Forelimb muscle (tissue), 1 donor: ENCODE measurements at regions not wholly inside any gene's neighbourhood (a gene's known extent, or its start where the extent isn't known, plus 50 kb on each side); places are given as distances from the start of the nearest gene placed in this dataset.

Experiments used
- DNase-seq: peaks from one replicate; pipeline ENCODE4 v3.0.0-alpha.2; 2013; ENCODE audit warnings: low read depth

- DNase-seq: no peak
Measured at GRCh38 chr1:82451191-82451590, 650.5 kb downstream of the ADGRL2 start.

DNA sequence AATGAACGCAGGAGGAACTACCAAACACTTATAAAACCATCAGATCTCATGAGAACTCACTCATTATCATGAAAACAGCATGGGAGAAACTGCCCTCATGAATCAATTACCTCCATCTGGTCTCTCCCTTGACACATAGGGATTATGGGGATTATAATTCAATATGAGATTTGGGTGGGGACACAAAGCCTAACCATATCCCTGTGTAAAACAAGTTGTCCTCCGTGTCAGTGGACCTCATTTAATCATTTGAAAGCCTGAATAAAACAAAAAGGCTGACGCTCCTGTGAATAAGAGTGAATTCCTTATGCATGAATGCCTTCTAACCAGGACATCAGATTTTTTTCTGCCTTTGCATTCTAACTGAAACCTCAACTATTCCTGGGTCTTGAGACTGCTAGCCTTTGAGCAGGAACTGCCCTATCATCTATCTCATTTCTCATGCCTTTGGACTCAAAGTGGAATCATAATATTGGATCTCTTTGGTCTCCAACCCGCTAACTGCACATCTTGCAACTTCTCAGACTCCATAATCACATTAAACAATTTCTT, 648.8 kb downstream of the ADGRL2 start:
- DNase-seq: no peak

DNA sequence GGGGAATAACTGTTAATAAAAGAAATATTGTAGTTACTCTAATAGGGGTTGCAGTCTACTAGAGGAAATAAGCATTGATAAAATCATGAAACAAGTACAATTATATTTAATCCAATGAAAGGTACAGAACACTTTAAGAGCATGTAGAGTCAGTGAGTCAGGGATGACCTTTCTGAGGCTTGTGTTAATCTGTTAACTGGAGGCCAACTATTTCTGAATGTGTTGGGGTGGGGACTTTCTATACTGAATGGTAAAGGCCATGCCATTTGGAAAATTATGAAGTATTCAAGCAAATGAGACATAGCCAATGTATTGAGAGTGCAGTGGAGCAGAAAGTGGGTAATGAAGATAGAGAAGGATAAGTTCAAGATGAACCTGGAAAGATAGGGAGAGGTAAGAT, 646.2 kb downstream of the ADGRL2 start:
- DNase-seq: no peak

DNA sequence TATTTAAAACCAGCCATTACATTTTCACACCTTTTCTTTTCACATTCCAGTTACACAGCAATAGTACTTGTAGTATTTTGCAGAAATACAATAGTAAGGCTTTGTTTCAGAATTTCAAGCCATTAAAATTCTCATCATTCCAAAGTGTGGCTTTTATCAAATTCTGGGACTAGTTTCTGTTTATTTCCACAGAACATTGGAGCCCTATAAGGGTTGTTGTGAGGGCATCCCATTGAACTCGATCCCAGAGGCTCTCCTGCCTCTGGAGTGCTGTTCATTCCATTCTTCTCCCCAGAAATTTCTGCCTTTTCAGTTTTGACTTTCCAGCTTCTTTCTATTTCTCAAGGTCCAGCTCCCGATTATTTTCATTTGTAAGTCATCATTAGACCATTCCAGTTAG, 645.5 kb downstream of the ADGRL2 start:
- DNase-seq: no peak

- no peak for DNase-seq
Measured at GRCh38 chr1:82445827-82446226, 645.1 kb downstream of the ADGRL2 start.

- DNase-seq: no peak
Measured at GRCh38 chr1:82445132-82445531, 644.4 kb downstream of the ADGRL2 start.

DNA sequence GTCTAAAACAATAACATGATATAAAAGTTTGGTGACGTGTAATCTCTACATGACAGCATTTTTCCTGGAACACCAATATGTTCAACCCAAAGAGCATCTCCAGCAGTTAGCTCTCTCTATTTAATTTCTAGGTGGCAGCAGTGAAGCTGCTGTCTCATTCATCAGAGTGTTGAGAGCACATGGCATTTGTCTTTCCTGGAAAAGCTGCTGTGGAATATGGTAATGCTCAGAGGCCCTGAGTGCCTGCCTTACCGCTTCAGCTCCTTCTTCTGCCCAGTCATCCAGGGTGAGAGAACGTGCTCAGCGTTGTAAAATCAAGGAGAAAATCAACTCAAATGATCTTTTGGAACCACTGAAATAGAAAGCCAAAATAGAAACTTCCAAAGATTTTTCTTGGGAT, 640.7 kb downstream of the ADGRL2 start:
- DNase-seq: no peak

DNA sequence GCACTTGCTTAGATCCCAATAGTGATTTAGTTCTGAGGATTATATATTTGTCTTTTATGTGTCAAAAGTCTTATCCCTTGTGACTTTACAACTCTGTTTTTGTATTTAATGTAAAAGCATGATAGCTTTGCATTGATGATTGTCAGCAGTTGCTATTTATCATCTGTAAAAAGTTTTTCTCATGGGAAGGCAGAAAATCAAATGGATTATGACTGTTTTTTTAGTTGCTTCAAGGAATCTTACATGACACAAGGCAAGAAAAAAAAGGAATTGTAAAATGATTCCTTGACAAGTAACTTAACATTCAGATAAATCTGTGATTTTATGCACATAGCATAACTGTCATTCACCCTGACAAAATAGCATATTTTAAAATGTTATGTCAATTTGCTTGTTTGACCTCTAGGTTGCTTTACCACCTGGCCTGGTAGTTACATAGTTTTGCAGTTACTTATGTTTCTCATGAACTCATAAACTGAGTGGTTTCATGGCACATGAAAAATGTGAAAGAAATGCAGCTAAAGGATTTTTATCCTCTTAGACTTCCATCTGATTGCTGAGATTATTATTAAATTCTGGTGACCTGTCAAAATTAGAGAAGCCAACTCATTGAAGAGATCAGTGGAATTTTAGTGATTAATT, 622.6 kb downstream of the ADGRL2 start:
- no peak for DNase-seq

GRCh38 chr1:82421782-82422181, 621.0 kb downstream of the ADGRL2 start:
- DNase-seq: no peak

GRCh38 chr1:82420584-82420983, 619.9 kb downstream of the ADGRL2 start:
- no peak for DNase-seq

DNA sequence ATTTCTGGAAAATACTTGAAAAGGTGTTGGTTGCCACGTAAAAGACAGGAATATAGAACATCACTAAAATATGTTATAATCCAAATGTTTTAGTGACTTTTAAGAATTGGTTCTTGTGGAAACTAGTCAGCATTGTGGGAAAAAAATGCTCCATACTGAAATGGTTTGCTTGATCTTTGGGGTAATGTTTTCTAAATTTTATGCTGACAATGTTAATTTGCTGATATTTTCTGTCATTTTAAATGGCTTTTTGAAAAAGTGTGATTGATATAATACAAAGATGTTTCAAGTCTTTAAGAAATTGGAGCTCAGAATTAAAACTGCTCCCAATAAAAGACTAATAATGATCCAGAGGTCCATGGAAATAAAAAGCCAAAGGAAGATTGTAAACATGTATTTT, 610.9 kb downstream of the ADGRL2 start:
- no peak for DNase-seq

DNA sequence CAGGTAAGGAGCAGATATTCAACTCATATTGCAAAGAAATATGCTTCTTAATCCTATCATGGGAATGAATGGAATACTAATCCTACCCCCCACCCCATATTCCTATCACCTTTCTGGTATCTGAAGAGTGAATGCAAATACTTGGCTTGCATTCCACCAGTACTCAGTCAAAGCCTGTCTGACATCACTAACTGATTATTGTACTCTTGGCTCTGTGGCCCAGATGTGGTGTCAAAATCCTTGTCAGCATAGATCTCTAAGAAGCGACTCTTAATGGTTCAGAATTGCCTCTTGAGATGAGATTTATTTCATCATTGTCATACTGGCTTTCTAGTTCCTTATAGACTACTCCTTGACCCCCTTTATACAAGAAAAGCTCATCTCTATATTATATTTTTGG, 604.6 kb downstream of the ADGRL2 start:
- no peak for DNase-seq

- no peak for DNase-seq
Measured at GRCh38 chr1:82401116-82401515, 600.4 kb downstream of the ADGRL2 start.

DNA sequence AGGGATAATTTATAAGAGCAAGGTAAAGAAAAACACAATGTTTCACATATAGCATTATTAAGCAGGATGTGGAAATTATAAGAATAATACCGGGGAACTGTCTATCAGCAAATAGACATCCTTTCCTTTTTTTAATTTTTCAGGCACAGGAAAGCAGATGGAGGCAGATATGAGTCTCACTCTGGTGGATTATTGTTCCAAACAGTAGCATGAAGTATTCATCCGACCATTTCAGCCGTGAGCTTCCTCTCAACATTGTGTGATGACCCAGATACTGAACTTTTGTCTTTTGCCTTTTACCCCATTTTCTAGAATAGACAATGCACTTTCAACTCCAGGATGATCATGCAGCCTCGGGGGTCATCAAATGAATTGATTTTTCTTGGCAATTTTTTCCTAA, 599.8 kb downstream of the ADGRL2 start:
- DNase-seq: no peak

DNA sequence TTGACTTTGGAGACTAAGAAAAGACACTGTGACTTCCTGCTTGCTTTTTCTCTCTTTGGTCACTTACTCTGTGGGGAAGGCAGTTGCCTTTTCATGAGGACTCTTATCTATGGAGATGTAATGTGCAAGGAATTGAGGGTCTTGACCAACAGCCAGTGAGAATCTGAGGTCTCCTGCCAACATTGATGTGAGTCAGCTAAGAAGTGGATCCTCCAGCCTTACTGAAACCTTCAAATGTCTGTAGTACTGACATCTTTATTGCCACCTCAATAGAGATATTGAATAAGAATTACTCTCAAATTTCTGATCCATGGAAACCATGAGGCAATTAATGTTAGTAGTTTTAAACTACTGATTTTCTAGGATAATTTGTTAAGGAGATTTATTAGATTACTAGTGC, 598.4 kb downstream of the ADGRL2 start:
- no peak for DNase-seq

DNA sequence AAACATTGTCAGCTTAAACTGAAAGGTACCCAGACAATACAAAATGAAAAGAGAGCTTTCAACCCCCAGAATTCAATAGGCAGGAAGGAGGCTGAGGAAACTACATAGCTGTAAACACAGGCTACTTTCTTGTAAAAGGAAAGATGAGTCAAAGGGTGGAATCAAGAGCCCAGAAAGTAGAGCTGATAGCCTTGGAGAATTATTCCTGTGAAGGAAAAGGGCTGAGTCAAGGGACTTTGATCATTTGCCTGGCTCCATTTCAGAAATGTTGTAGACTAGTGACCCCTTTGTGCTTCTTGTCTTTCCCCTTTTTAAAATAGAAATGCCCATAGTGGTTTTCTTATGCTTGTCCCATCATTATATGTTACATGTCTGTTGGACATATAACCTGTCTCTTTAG, 597.6 kb downstream of the ADGRL2 start:
- DNase-seq: no peak

- DNase-seq: no peak
Measured at GRCh38 chr1:82395440-82395839, 594.7 kb downstream of the ADGRL2 start.

DNA sequence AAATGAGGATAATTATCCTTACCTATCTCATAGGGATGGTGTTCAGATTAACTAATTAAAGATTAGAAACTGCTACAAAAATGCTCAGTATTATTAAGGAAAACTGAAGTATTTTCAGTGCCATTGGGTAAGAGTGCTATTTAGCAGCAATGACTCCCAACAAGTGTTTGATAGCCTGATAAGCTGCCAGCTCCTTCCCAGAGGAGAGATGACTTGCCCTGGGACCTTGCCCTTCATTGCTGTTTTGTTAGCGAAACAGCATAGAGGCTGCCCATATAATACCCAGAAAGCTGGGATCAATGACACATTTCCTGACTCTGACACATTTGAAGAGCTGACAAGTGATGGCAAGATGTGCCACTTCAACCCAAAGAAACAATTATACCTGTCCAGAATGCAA, 592.2 kb downstream of the ADGRL2 start:
- DNase-seq: no peak

DNA sequence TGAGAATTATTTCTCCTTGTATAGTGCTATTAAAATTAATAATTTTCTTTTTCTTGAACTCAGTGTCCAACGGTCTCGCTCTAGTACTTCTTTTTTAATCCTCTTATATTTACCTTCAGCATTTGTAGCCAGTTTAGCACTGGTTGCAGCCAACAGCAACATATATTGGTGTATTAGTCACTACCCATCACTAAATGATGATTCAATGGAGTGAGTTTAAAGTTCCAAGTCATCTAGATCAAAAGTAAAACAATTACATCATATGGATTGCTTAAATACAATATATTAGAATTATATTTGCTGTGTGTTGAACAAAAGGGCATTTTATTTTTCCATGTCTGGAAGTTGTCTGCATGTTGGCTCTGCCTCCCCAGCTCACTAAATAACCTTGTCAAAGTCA, 591.8 kb downstream of the ADGRL2 start:
- no peak for DNase-seq

- no peak for DNase-seq
Measured at GRCh38 chr1:82391712-82392111, 591.0 kb downstream of the ADGRL2 start.

DNA sequence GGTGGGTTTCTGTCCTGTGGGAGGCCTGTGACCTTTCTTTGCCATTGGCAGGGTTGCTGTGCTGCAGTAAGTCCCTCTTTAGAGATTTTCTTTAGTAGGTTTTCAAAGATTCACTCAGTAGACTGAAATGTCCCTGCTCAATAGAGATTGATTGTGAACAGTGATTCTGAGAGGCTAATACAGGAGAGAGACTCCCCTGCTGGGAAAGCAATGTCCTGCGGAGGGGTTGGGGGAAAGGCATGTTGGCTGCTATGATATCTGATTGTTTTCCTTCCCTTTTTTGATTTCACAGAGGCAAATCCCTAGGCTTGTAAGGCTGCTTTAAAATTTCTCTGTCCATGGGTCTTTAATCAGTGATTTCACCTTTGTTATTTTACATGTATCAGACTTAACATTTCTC, 589.9 kb downstream of the ADGRL2 start:
- DNase-seq: no peak

- no peak for DNase-seq
Measured at GRCh38 chr1:82388679-82389078, 587.9 kb downstream of the ADGRL2 start.

- DNase-seq: no peak
Measured at GRCh38 chr1:82387012-82387366, 586.3 kb downstream of the ADGRL2 start.

- DNase-seq: no peak
Measured at GRCh38 chr1:82386365-82387011, 585.8 kb downstream of the ADGRL2 start.
